HCT116 (cell line): ENCODE measurements at regions not wholly inside any gene's neighbourhood (a gene's known extent, or its start where the extent isn't known, plus 50 kb on each side); places are given as distances from the start of the nearest gene placed in this dataset.

ENCODE experiments used
- POLR2A ChIP-seq: IDR thresholded peaks from 2 replicates; pipeline ENCODE4 v1.7.0; 2011; ENCODE audit warnings: borderline replicate concordance; ENCODE audit not compliant: insufficient read depth, insufficient read length; ENCODE audit errors: extremely low read depth
- POLR2AphosphoS5 ChIP-seq: IDR thresholded peaks from 2 replicates; pipeline ENCODE4 v1.6.1; 2011; ENCODE audit warnings: mild to moderate bottlenecking, low read depth, low read length, moderate library complexity

- TF ChIP-seq POLR2AphosphoS5 (no peak), POLR2A (no peak)
Measured at GRCh38 chr4:106852426-106852825, 183.7 kb downstream of the DKK2 start.
